H9 (cell line): ENCODE measurements at regions not wholly inside any gene's neighbourhood (a gene's known extent, or its start where the extent isn't known, plus 50 kb on each side); places are given as distances from the start of the nearest gene placed in this dataset.

Experiments
- DNase-seq: peaks from one replicate; pipeline ENCODE4 v3.0.0-alpha.2; 2017
- H2AFZ ChIP-seq: one replicate; pipeline ENCODE4 v1.6.1; 2013; ENCODE audit warnings: mild to moderate bottlenecking, low read length, control low read depth, moderate library complexity
- H2AK5ac ChIP-seq: 2 replicates; pipeline ENCODE4 v1.6.1; 2013; ENCODE audit warnings: low read length, control low read depth, mixed read lengths; ENCODE audit not compliant: insufficient read length
- H2BK120ac ChIP-seq: one replicate; pipeline ENCODE4 v1.6.1; 2013; ENCODE audit warnings: low read depth, mild to moderate bottlenecking, low read length, control low read depth, inconsistent platforms; ENCODE audit not compliant: poor library complexity, severe bottlenecking
- H2BK12ac ChIP-seq: 2 replicates; pipeline ENCODE4 v1.6.1; 2013; ENCODE audit warnings: low read length, control low read depth, mixed read lengths, low read depth; ENCODE audit not compliant: insufficient read length
- H2BK15ac ChIP-seq: 2 replicates; pipeline ENCODE4 v1.6.1; 2013; ENCODE audit warnings: low read depth, low read length, control low read depth
- H2BK20ac ChIP-seq: one replicate; pipeline ENCODE4 v1.6.1; 2013; ENCODE audit warnings: low read depth, mild to moderate bottlenecking, low read length, control low read depth, inconsistent platforms; ENCODE audit not compliant: poor library complexity, severe bottlenecking
- H2BK5ac ChIP-seq: 2 replicates; pipeline ENCODE4 v1.6.1; 2013; ENCODE audit warnings: low read length, control low read depth, mixed read lengths; ENCODE audit not compliant: insufficient read length
- H3K14ac ChIP-seq: 2 replicates; pipeline ENCODE4 v1.6.1; 2013; ENCODE audit warnings: low read length, control low read depth; ENCODE audit not compliant: insufficient read depth
- H3K18ac ChIP-seq: 2 replicates; pipeline ENCODE4 v1.6.1; 2013; ENCODE audit warnings: low read depth, mild to moderate bottlenecking, mixed read lengths, low read length, control low read depth; ENCODE audit not compliant: insufficient read length
- H3K23ac ChIP-seq: 2 replicates; pipeline ENCODE4 v1.6.1; 2013; ENCODE audit warnings: low read length, control low read depth, mixed read lengths, low read depth; ENCODE audit not compliant: insufficient read length
- H3K23me2 ChIP-seq: 2 replicates; pipeline ENCODE4 v1.6.1; 2013; ENCODE audit warnings: low read depth, mild to moderate bottlenecking, mixed read lengths, low read length, control low read depth; ENCODE audit not compliant: insufficient read length, poor library complexity, severe bottlenecking
- H3K27ac ChIP-seq: 2 replicates; pipeline ENCODE4 v1.5.1; 2013; ENCODE audit warnings: low read length, control low read depth, mixed read lengths, low read depth; ENCODE audit not compliant: insufficient read length
- H3K27me3 ChIP-seq: 2 replicates; pipeline ENCODE4 v1.6.1; 2013; ENCODE audit warnings: low read length, control low read depth, inconsistent platforms; ENCODE audit not compliant: insufficient read depth
- H3K4ac ChIP-seq: 2 replicates; pipeline ENCODE4 v1.6.1; 2013; ENCODE audit warnings: low read depth, mild to moderate bottlenecking, control low read depth, inconsistent platforms, low read length, moderate library complexity
- H3K4me1 ChIP-seq: 2 replicates; pipeline ENCODE4 v1.6.1; 2013; ENCODE audit warnings: low read length, control low read depth, inconsistent platforms; ENCODE audit not compliant: insufficient read depth
- H3K4me2 ChIP-seq: 2 replicates; pipeline ENCODE4 v1.6.1; 2013; ENCODE audit warnings: low read length, control low read depth, mixed read lengths; ENCODE audit not compliant: insufficient read length, insufficient read depth
- H3K56ac ChIP-seq: 2 replicates; pipeline ENCODE4 v1.6.1; 2013; ENCODE audit warnings: low read depth, mild to moderate bottlenecking, mixed read lengths, low read length, control low read depth; ENCODE audit not compliant: insufficient read length
- H3K79me1 ChIP-seq: 2 replicates; pipeline ENCODE4 v1.6.1; 2013; ENCODE audit warnings: low read depth, mild to moderate bottlenecking, moderate library complexity, low read length, control low read depth, inconsistent platforms; ENCODE audit not compliant: insufficient read depth, poor library complexity, severe bottlenecking
- H3K79me2 ChIP-seq: 2 replicates; pipeline ENCODE4 v1.6.1; 2013; ENCODE audit warnings: low read length, control low read depth, inconsistent platforms; ENCODE audit not compliant: insufficient read depth
- H3K9ac ChIP-seq: 2 replicates; pipeline ENCODE4 v1.6.1; 2013; ENCODE audit warnings: low read length, control low read depth, mixed read lengths; ENCODE audit not compliant: insufficient read length; ENCODE audit errors: extremely low read depth
- H3K9me3 ChIP-seq: one replicate; pipeline ENCODE4 v1.6.1; 2013; ENCODE audit warnings: low read depth, low read length, inconsistent platforms; ENCODE audit not compliant: control insufficient read depth
- H3T11ph ChIP-seq: one replicate; pipeline ENCODE4 v1.6.1; 2013; ENCODE audit warnings: mild to moderate bottlenecking, low read length, control low read depth, inconsistent platforms
- H4K20me1 ChIP-seq: one replicate; pipeline ENCODE4 v1.6.1; 2013; ENCODE audit not compliant: control insufficient read depth, insufficient read length, insufficient read depth
- H4K5ac ChIP-seq: 2 replicates; pipeline ENCODE4 v1.6.1; 2013; ENCODE audit warnings: low read depth, mild to moderate bottlenecking, mixed read lengths, low read length, control low read depth; ENCODE audit not compliant: insufficient read length
- H4K8ac ChIP-seq: replicated peaks from 2 replicates; pipeline ENCODE4 v1.6.1; 2013; ENCODE audit warnings: low read length, control low read depth, mixed read lengths, low read depth; ENCODE audit not compliant: insufficient read length
- H4K91ac ChIP-seq: 2 replicates; pipeline ENCODE4 v1.6.1; 2013; ENCODE audit warnings: low read depth, mild to moderate bottlenecking, moderate library complexity, mixed read lengths, low read length, control low read depth; ENCODE audit not compliant: insufficient read length
- H3K27ac Mint-ChIP-seq, 3 experiments: 2 replicates in 2 of 3; 3 replicates in 1 of 3; pipeline ENCODE4 v1.8.0; 2020 to 2021; ENCODE audit warnings: mixed read lengths in 3 of 3, mild to moderate bottlenecking in 1 of 3, moderate library complexity in 1 of 3
- H3K27me3 Mint-ChIP-seq: 2 replicates; pipeline ENCODE4 v1.8.0; 2021; ENCODE audit warnings: low read depth, mild to moderate bottlenecking, moderate library complexity, mixed read lengths
- H3K36me3 Mint-ChIP-seq, 3 experiments: 2 replicates in 2 of 3; 3 replicates in 1 of 3; pipeline ENCODE4 v1.8.0; 2020 to 2021; ENCODE audit warnings: low read depth in 3 of 3, mixed read lengths in 3 of 3; ENCODE audit not compliant: insufficient read depth in 1 of 3
- H3K4me1 Mint-ChIP-seq, 2 experiments: 2 replicates each; pipeline ENCODE4 v1.8.0; 2020; ENCODE audit warnings: mixed read lengths in 2 of 2
- H3K4me3 Mint-ChIP-seq, 2 experiments: 2 replicates in 1 of 2; 3 replicates in 1 of 2; pipeline ENCODE4 v1.8.0; 2020 to 2021; ENCODE audit warnings: mild to moderate bottlenecking in 2 of 2, mixed read lengths in 2 of 2, moderate library complexity in 1 of 2
- H3K9me3 Mint-ChIP-seq, 2 experiments: 2 replicates in 1 of 2; 3 replicates in 1 of 2; pipeline ENCODE4 v1.8.0; 2020; ENCODE audit warnings: mild to moderate bottlenecking in 2 of 2, mixed read lengths in 2 of 2, moderate library complexity in 1 of 2
- CTCF ChIP-seq: fragments of 200-600 bp; sonication (generic); conservative IDR thresholded peaks from 3 replicates; pipeline ENCODE4 v1.8.0; 2021; ENCODE audit warnings: antibody characterized with exemption, mild to moderate bottlenecking

GRCh38 chr9:79452265-79452664 is 119.5 kb upstream of the TLE4 start:
- no peak overlapping the region for H2BK15ac ChIP-seq
- Mint-ChIP-seq H3K4me3 (no peak overlapping the region), H3K4me1 (peaks cover 5 to 6% of the 10 kb centered on the region in 2 experiments; a peak in 2 of 4 replicates), H3K27me3 (no peaks in the 10 kb centered on the region), H3K9me3 (peaks cover 4 to 7% of the 10 kb centered on the region in 2 experiments), H3K27ac (no peak overlapping the region), H3K36me3 (peaks cover 0 to 5% (median 0%) of the 10 kb centered on the region in 3 experiments; a peak in 4 of 7 replicates)
- no peaks in the 10 kb centered on the region for H3K27me3 ChIP-seq
- DNase-seq, result no peak
- no peak overlapping the region for H4K91ac ChIP-seq
- H3K4me1 ChIP-seq, result no peaks in the 10 kb centered on the region; the same call in 1 of the 2 replicates
- H2AFZ ChIP-seq, result no peak overlapping the region
- H3K4ac ChIP-seq, result no peak overlapping the region
- no peak overlapping the region for H3K23ac ChIP-seq
- H2BK120ac ChIP-seq, result no peak overlapping the region
- H2BK5ac ChIP-seq, result no peak overlapping the region
- no peaks in the 10 kb centered on the region for H3K23me2 ChIP-seq
- no peak overlapping the region for H3K56ac ChIP-seq
- no peak overlapping the region for H3K18ac ChIP-seq
- no peak overlapping the region for H3K4me2 ChIP-seq
- no peak overlapping the region for H3K14ac ChIP-seq
- no peak for TF ChIP-seq CTCF
- H3K27ac ChIP-seq, result no peak overlapping the region
- H3K79me2 ChIP-seq, result no peaks in the 10 kb centered on the region
- no peak overlapping the region for H4K8ac ChIP-seq
- H3T11ph ChIP-seq, result no peak overlapping the region
- no peaks in the 10 kb centered on the region for H4K20me1 ChIP-seq
- H3K79me1 ChIP-seq, result no peaks in the 10 kb centered on the region
- no peak overlapping the region for H3K9ac ChIP-seq
- no peak overlapping the region for H4K5ac ChIP-seq
- H3K9me3 ChIP-seq, result no peaks in the 10 kb centered on the region
- H2AK5ac ChIP-seq, result no peak overlapping the region
- H2BK12ac ChIP-seq, result no peak overlapping the region
- H2BK20ac ChIP-seq, result no peak overlapping the region
